WERI-Rb-1 (cell line): ENCODE measurements at regions not wholly inside any gene's neighbourhood (a gene's known extent, or its start where the extent isn't known, plus 50 kb on each side); places are given as distances from the start of the nearest gene placed in this dataset.

Experiments
- DNase-seq: peaks from one replicate; pipeline ENCODE4 v3.0.0-alpha.2; 2020
- H3K27ac ChIP-seq: fragments of 250-450 bp; sonication (Bioruptor Pico); 2 replicates; pipeline ENCODE4 v1.5.1; 2020; ENCODE audit warnings: mild to moderate bottlenecking, moderate library complexity
- H3K27me3 ChIP-seq: fragments of 250-450 bp; sonication (Bioruptor Pico); 2 replicates; pipeline ENCODE4 v1.5.1; 2021; ENCODE audit warnings: mild to moderate bottlenecking, low read depth, moderate library complexity; ENCODE audit not compliant: insufficient read depth, severe bottlenecking
- H3K36me3 ChIP-seq: fragments of 250-450 bp; sonication (Bioruptor Pico); 2 replicates; pipeline ENCODE4 v1.5.1; 2020; ENCODE audit warnings: mild to moderate bottlenecking, moderate library complexity
- H3K4me3 ChIP-seq: 2 replicates; pipeline ENCODE4 v1.5.1; 2011; ENCODE audit warnings: low read depth, mild to moderate bottlenecking, control low read depth, low read length
- H3K9me3 ChIP-seq: fragments of 250-450 bp; sonication (Bioruptor Pico); 2 replicates; pipeline ENCODE4 v1.5.1; 2021; ENCODE audit warnings: mild to moderate bottlenecking, moderate library complexity; ENCODE audit not compliant: severe bottlenecking
- TF ChIP-seq, protein P1 (sequence below): IDR thresholded peaks from 2 replicates; pipeline ENCODE4 v1.5.1; 2011; ENCODE audit warnings: low read depth, mild to moderate bottlenecking, control low read depth, inconsistent platforms, low read length

DNA sequence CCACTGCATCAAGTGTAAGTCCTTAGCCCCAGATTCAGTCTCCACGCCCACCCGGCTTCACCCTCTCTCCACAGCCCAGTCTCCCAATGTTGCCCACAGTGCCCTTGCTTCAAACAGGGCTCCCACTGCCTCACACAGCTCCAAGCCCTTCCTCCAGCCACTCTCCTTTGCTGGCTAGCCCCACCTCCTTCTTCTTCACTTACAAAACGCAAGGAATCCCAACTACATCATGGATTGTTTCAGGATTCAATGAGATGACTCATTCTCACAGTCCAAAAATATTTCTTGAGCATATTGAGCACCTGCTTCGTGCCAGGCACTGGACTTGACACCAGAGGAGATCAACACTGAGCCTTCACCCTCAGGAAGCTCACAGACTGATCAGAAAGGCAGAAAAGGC is 533.5 kb downstream of the BUD13 start:
- TF ChIP-seq, protein P1, sequence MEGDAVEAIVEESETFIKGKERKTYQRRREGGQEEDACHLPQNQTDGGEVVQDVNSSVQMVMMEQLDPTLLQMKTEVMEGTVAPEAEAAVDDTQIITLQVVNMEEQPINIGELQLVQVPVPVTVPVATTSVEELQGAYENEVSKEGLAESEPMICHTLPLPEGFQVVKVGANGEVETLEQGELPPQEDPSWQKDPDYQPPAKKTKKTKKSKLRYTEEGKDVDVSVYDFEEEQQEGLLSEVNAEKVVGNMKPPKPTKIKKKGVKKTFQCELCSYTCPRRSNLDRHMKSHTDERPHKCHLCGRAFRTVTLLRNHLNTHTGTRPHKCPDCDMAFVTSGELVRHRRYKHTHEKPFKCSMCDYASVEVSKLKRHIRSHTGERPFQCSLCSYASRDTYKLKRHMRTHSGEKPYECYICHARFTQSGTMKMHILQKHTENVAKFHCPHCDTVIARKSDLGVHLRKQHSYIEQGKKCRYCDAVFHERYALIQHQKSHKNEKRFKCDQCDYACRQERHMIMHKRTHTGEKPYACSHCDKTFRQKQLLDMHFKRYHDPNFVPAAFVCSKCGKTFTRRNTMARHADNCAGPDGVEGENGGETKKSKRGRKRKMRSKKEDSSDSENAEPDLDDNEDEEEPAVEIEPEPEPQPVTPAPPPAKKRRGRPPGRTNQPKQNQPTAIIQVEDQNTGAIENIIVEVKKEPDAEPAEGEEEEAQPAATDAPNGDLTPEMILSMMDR = no peak
- H3K27ac ChIP-seq = no peak overlapping the region
- no peak for DNase-seq
- no peaks in the 10 kb centered on the region for H3K36me3 ChIP-seq
- no peak overlapping the region for H3K4me3 ChIP-seq
- no peaks in the 10 kb centered on the region for H3K27me3 ChIP-seq
- H3K9me3 ChIP-seq = no peaks in the 10 kb centered on the region

DNA sequence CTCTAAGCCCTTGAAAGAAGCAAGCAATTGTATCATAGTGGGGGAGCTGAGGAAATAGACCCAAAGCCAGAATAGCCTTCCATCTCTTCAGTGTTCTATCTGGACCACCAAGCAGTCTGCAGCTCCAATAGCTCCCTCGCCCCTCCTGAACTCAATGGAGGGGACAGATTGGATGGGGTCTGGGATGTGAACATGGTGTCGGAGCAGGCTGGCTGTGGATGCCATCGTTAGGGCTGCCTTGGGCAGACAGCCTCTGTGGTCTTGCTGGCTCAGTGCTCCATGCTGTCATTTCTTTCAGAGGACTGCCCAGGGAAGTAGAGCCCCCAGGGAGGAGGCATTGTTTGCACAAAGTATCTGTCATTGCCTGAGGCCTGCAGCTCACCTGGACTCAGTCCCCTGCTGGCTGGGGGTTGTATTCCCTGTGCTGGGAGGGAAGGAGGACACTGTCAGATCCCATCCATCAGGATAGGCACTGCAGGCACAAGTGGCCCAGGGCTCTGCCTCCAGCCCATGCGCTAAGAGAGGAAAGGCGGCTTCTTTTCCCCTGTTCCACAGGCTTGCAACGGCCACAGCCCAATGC is 537.7 kb downstream of the BUD13 start:
- H3K4me3 ChIP-seq = no peak overlapping the region
- DNase-seq = no peak
- H3K27ac ChIP-seq = no peak overlapping the region
- H3K27me3 ChIP-seq = no peaks in the 10 kb centered on the region
- H3K36me3 ChIP-seq = no peaks in the 10 kb centered on the region
- no peaks in the 10 kb centered on the region for H3K9me3 ChIP-seq
- TF ChIP-seq, protein P1 = peak; percentile 23; the same call in 1 of the 2 replicates

GRCh38 chr11:116233561-116233960 is 539.2 kb downstream of the BUD13 start:
- Histone ChIP-seq H3K27me3 (no peaks in the 10 kb centered on the region), H3K27ac (no peak overlapping the region), H3K9me3 (no peaks in the 10 kb centered on the region), H3K36me3 (no peaks in the 10 kb centered on the region), H3K4me3 (no peak overlapping the region)
- DNase-seq = no peak
- TF ChIP-seq, protein P1 = no peak

DNA sequence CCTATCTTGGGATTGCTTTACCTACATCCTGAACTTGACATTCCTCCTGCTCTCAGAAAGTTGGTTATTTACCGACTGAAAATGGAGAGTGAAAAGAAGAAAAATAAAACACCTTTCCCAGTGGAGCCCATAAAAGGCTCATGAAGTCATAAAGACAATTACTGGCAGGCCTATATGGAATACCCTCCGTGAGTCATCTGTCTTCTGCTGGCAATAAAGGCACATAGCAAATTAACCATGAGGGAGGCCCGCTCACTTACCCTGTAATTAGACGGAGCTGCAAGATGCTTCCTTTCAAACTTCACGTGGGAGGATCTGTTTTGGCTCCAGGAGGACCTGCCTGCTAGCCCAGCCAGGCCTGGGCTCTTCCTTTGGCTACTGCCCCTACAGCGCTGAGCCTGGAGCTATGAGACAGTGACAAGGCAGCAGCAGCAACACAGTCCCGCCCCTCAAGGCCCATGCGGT is 540.4 kb downstream of the BUD13 start:
- no peak for DNase-seq
- Histone ChIP-seq H3K9me3 (no peaks in the 10 kb centered on the region), H3K27ac (no peak overlapping the region), H3K27me3 (no peaks in the 10 kb centered on the region), H3K4me3 (no peak overlapping the region), H3K36me3 (no peaks in the 10 kb centered on the region)
- TF ChIP-seq, protein P1 = no peak

GRCh38 chr11:116231543-116231942 is 541.2 kb downstream of the BUD13 start:
- Histone ChIP-seq H3K36me3 (no peaks in the 10 kb centered on the region), H3K27me3 (no peaks in the 10 kb centered on the region), H3K9me3 (no peaks in the 10 kb centered on the region), H3K27ac (no peak overlapping the region), H3K4me3 (no peak overlapping the region)
- TF ChIP-seq, protein P1 = no peak
- no peak for DNase-seq

- TF ChIP-seq, protein P1 = no peak
- Histone ChIP-seq H3K27me3 (no peaks in the 10 kb centered on the region), H3K9me3 (no peaks in the 10 kb centered on the region), H3K4me3 (no peak overlapping the region), H3K36me3 (no peaks in the 10 kb centered on the region), H3K27ac (no peak overlapping the region; the same call in 1 of the 2 replicates)
- no peak for DNase-seq
Observed at GRCh38 chr11:116230438-116230837, 542.3 kb downstream of the BUD13 start.
